CD4-positive, alpha-beta T cell treated with Interleukin-15 for 1 hour (primary cell): ENCODE measurements at regions not wholly inside any gene's neighbourhood (a gene's known extent, or its start where the extent isn't known, plus 50 kb on each side); places are given as distances from the start of the nearest gene placed in this dataset.
"Not testable (repeated sequence)": the region's sequence is repeated elsewhere in the genome, so short reads cannot be mapped to it uniquely, and the experiment has no call there.

Source experiments
- DNase-seq: peaks from one replicate; pipeline ENCODE4 v3.0.0-alpha.2; 2020

GRCh38 chr6:2363211-2363610 is 117.8 kb upstream of the GMDS start:
- DNase-seq, result no peak

GRCh38 chr6:2361195-2361594 is 115.8 kb upstream of the GMDS start:
- no peak for DNase-seq

GRCh38 chr6:2360716-2361115 is 115.3 kb upstream of the GMDS start:
- no peak for DNase-seq

GRCh38 chr6:2360126-2360525 is 114.7 kb upstream of the GMDS start:
- no peak for DNase-seq

- no peak for DNase-seq
Measured at GRCh38 chr6:2355150-2355549, 109.7 kb upstream of the GMDS start.

- DNase-seq, result no peak
Measured at GRCh38 chr6:2354138-2354491, 108.7 kb upstream of the GMDS start.

- no peak for DNase-seq
Measured at GRCh38 chr6:2353412-2354137, 108.2 kb upstream of the GMDS start.

GRCh38 chr6:2351807-2352431 is 106.5 kb upstream of the GMDS start:
- no peak for DNase-seq

- no peak for DNase-seq
Measured at GRCh38 chr6:2351090-2351489, 105.7 kb upstream of the GMDS start.

- DNase-seq, result no peak
Measured at GRCh38 chr6:2346078-2346477, 100.7 kb upstream of the GMDS start.

GRCh38 chr6:2344319-2344905 is 99.0 kb upstream of the GMDS start:
- DNase-seq, result no peak

- DNase-seq, result no peak
Measured at GRCh38 chr6:2327591-2327990, 82.2 kb upstream of the GMDS start.

- DNase-seq, result no peak
Measured at GRCh38 chr6:2324166-2324953, 79.0 kb upstream of the GMDS start.

GRCh38 chr6:2317498-2317897 is 72.1 kb upstream of the GMDS start:
- not testable (repeated sequence) for DNase-seq

- DNase-seq, result no peak
Measured at GRCh38 chr6:2314641-2315040, 69.2 kb upstream of the GMDS start.

GRCh38 chr6:2310042-2310441 is 64.6 kb upstream of the GMDS start:
- DNase-seq, result no peak

- DNase-seq, result no peak
Measured at GRCh38 chr6:2309122-2309521, 63.7 kb upstream of the GMDS start.

- no peak for DNase-seq
Measured at GRCh38 chr6:2307799-2308198, 62.4 kb upstream of the GMDS start.

GRCh38 chr6:2305951-2306350 is 60.5 kb upstream of the GMDS start:
- DNase-seq, result no peak

GRCh38 chr6:2302482-2302881 is 57.1 kb upstream of the GMDS start:
- not testable (repeated sequence) for DNase-seq

- no peak for DNase-seq
Measured at GRCh38 chr6:2296781-2297180, 51.4 kb upstream of the GMDS start.
